CD8-positive, alpha-beta memory T cell (primary cell): ENCODE measurements at regions not wholly inside any gene's neighbourhood (a gene's known extent, or its start where the extent isn't known, plus 50 kb on each side); places are given as distances from the start of the nearest gene placed in this dataset.

Experiments used
- CTCF ChIA-PET: fragments of 350-600 bp; sonication (Branson Sonifier 250); formaldehyde crosslinking; loops from one replicate; lab custom pipeline; 2021; ENCODE audit warnings: antibody characterized with exemption; lab: Charles Lee
- POLR2A ChIA-PET: fragments of 350-600 bp; sonication (Branson Sonifier 250); formaldehyde crosslinking; loops from one replicate; lab custom pipeline; 2021; ENCODE audit warnings: antibody characterized with exemption; lab: Charles Lee
- DNase-seq, 5 donors: peaks; one replicate each; pipeline versions ENCODE4 v3.0.0 to v3.0.0-alpha.2; 2020 to 2022; ENCODE audit warnings: mixed read lengths in 1 of 5
- H3K27ac ChIP-seq: one replicate; pipeline ENCODE4 v1.7.0; 2013; ENCODE audit warnings: low read depth, mild to moderate bottlenecking, low read length, moderate library complexity
- H3K27me3 ChIP-seq: 2 replicates; pipeline ENCODE4 v1.7.0; 2013; ENCODE audit warnings: low read length, mild to moderate bottlenecking; ENCODE audit not compliant: insufficient read depth, poor library complexity, severe bottlenecking
- H3K36me3 ChIP-seq: 2 replicates; pipeline ENCODE4 v1.7.0; 2013; ENCODE audit warnings: mild to moderate bottlenecking, low read length, moderate library complexity; ENCODE audit not compliant: insufficient read depth
- H3K4me1 ChIP-seq: 2 replicates; pipeline ENCODE4 v1.7.0; 2013; ENCODE audit warnings: mild to moderate bottlenecking, low read length, moderate library complexity; ENCODE audit not compliant: insufficient read depth
- H3K4me3 ChIP-seq: 2 replicates; pipeline ENCODE4 v1.7.0; 2013; ENCODE audit warnings: mild to moderate bottlenecking, low read length
- H3K9me3 ChIP-seq: 2 replicates; pipeline ENCODE4 v1.7.0; 2013; ENCODE audit warnings: mild to moderate bottlenecking, low read length
- H3K27ac Mint-ChIP-seq, 8 donors: one replicate each; pipeline ENCODE4 v1.8.0; 2020 to 2021; ENCODE audit warnings: mixed read lengths in 8 of 8, mild to moderate bottlenecking in 6 of 8, inconsistent platforms in 3 of 8, moderate library complexity in 3 of 8
- H3K27me3 Mint-ChIP-seq, 2 donors: one replicate each; pipeline ENCODE4 v1.8.0; 2020 to 2021; ENCODE audit warnings: mixed read lengths in 2 of 2, mild to moderate bottlenecking in 1 of 2, moderate library complexity in 1 of 2
- H3K36me3 Mint-ChIP-seq, 3 donors: one replicate each; pipeline ENCODE4 v1.8.0; 2020 to 2021; ENCODE audit warnings: mixed read lengths in 3 of 3, inconsistent platforms in 1 of 3, mild to moderate bottlenecking in 1 of 3
- H3K4me1 Mint-ChIP-seq, 3 donors: one replicate each; pipeline ENCODE4 v1.8.0; 2020 to 2021; ENCODE audit warnings: mixed read lengths in 3 of 3, inconsistent platforms in 1 of 3, mild to moderate bottlenecking in 1 of 3
- H3K4me3 Mint-ChIP-seq, 7 donors: one replicate each; pipeline ENCODE4 v1.8.0; 2020 to 2021; ENCODE audit warnings: mixed read lengths in 7 of 7, mild to moderate bottlenecking in 6 of 7, moderate library complexity in 4 of 7, inconsistent platforms in 2 of 7
- H3K9me3 Mint-ChIP-seq, 5 donors: one replicate each; pipeline ENCODE4 v1.8.0; 2020 to 2022; ENCODE audit warnings: mixed read lengths in 5 of 5, mild to moderate bottlenecking in 3 of 5, moderate library complexity in 2 of 5, inconsistent platforms in 1 of 5

GRCh38 chr7:25664593-25664992 is 436.3 kb upstream of the NPVF start:
- DNase-seq = no peak
- Mint-ChIP-seq H3K9me3 (peaks cover 0 to 3% (median 0%) of the 10 kb centered on the region in 5 donors), H3K27me3 (peaks cover 1 to 30% of the 10 kb centered on the region in 2 donors), H3K36me3 (no peaks in the 10 kb centered on the region), H3K4me1 (no peaks in the 10 kb centered on the region), H3K27ac (no peak overlapping the region), H3K4me3 (no peak overlapping the region)
- Histone ChIP-seq H3K9me3 (no peaks in the 10 kb centered on the region), H3K27me3 (no peaks in the 10 kb centered on the region), H3K27ac (no peak overlapping the region), H3K4me3 (no peak overlapping the region), H3K36me3 (no peaks in the 10 kb centered on the region), H3K4me1 (no peaks in the 10 kb centered on the region)
- ChIA-PET POLR2A (no interaction called here), CTCF (no interaction called here)

- ChIA-PET CTCF (no interaction called here), POLR2A (no interaction called here)
- no peak for DNase-seq
- Mint-ChIP-seq H3K27me3 (peaks cover 2 to 30% of the 10 kb centered on the region in 2 donors), H3K36me3 (no peaks in the 10 kb centered on the region), H3K27ac (no peak overlapping the region), H3K4me3 (no peak overlapping the region), H3K9me3 (no peaks in the 10 kb centered on the region), H3K4me1 (no peaks in the 10 kb centered on the region)
- H3K27me3 ChIP-seq = no peaks in the 10 kb centered on the region
- H3K36me3 ChIP-seq = no peaks in the 10 kb centered on the region
- no peak overlapping the region for H3K27ac ChIP-seq
- H3K4me1 ChIP-seq = no peaks in the 10 kb centered on the region
- H3K4me3 ChIP-seq = no peak overlapping the region
- no peaks in the 10 kb centered on the region for H3K9me3 ChIP-seq
Observed at GRCh38 chr7:25665374-25665773, 437.1 kb upstream of the NPVF start.

GRCh38 chr7:25665903-25666670 is 437.8 kb upstream of the NPVF start:
- Mint-ChIP-seq H3K4me1 (no peaks in the 10 kb centered on the region), H3K27me3 (peaks cover 4 to 32% of the 10 kb centered on the region in 2 donors), H3K4me3 (no peak overlapping the region), H3K9me3 (no peaks in the 10 kb centered on the region), H3K36me3 (no peaks in the 10 kb centered on the region), H3K27ac (no peak overlapping the region)
- H3K4me3 ChIP-seq = no peak overlapping the region
- no peaks in the 10 kb centered on the region for H3K9me3 ChIP-seq
- H3K27me3 ChIP-seq = no peaks in the 10 kb centered on the region
- H3K4me1 ChIP-seq = no peaks in the 10 kb centered on the region
- POLR2A ChIA-PET = no interaction called here
- H3K27ac ChIP-seq = no peak overlapping the region
- CTCF ChIA-PET = no interaction called here
- no peak for DNase-seq
- H3K36me3 ChIP-seq = no peaks in the 10 kb centered on the region

- CTCF ChIA-PET = no interaction called here
- Mint-ChIP-seq H3K36me3 (no peaks in the 10 kb centered on the region), H3K27ac (no peak overlapping the region), H3K4me3 (no peak overlapping the region), H3K9me3 (no peaks in the 10 kb centered on the region), H3K27me3 (peaks cover 4 to 32% of the 10 kb centered on the region in 2 donors), H3K4me1 (no peaks in the 10 kb centered on the region)
- no peaks in the 10 kb centered on the region for H3K4me1 ChIP-seq
- no peak overlapping the region for H3K4me3 ChIP-seq
- H3K27ac ChIP-seq = no peak overlapping the region
- POLR2A ChIA-PET = no interaction called here
- no peaks in the 10 kb centered on the region for H3K9me3 ChIP-seq
- DNase-seq = no peak
- H3K36me3 ChIP-seq = no peaks in the 10 kb centered on the region
- no peaks in the 10 kb centered on the region for H3K27me3 ChIP-seq
Observed at GRCh38 chr7:25666671-25667060, 438.4 kb upstream of the NPVF start.

- H3K27ac Mint-ChIP-seq = no peak overlapping the region
- Histone ChIP-seq H3K4me3 (no peak overlapping the region), H3K36me3 (no peaks in the 10 kb centered on the region), H3K27me3 (no peaks in the 10 kb centered on the region), H3K9me3 (no peaks in the 10 kb centered on the region), H3K27ac (no peak overlapping the region), H3K4me1 (no peaks in the 10 kb centered on the region)
- no peak for DNase-seq
- no peaks in the 10 kb centered on the region for H3K4me1 Mint-ChIP-seq
- POLR2A ChIA-PET = no interaction called here
- peaks cover 3 to 28% of the 10 kb centered on the region in 2 donors for H3K27me3 Mint-ChIP-seq
- no peak overlapping the region for H3K4me3 Mint-ChIP-seq
- no peaks in the 10 kb centered on the region for H3K9me3 Mint-ChIP-seq
- CTCF ChIA-PET = no interaction called here
- H3K36me3 Mint-ChIP-seq = no peaks in the 10 kb centered on the region
Observed at GRCh38 chr7:25669281-25669781, 441.0 kb upstream of the NPVF start.

GRCh38 chr7:25669961-25670841 is 441.9 kb upstream of the NPVF start:
- H3K4me1 Mint-ChIP-seq = no peaks in the 10 kb centered on the region
- no peaks in the 10 kb centered on the region for H3K4me1 ChIP-seq
- no peak overlapping the region for H3K4me3 Mint-ChIP-seq
- no peaks in the 10 kb centered on the region for H3K36me3 ChIP-seq
- H3K4me3 ChIP-seq = no peak overlapping the region
- H3K9me3 ChIP-seq = no peaks in the 10 kb centered on the region
- no peak overlapping the region for H3K27ac Mint-ChIP-seq
- peaks cover 4 to 23% of the 10 kb centered on the region in 2 donors for H3K27me3 Mint-ChIP-seq
- DNase-seq = no peak
- no peaks in the 10 kb centered on the region for H3K27me3 ChIP-seq
- no peak overlapping the region for H3K27ac ChIP-seq
- ChIA-PET POLR2A (no interaction called here), CTCF (no interaction called here)
- H3K36me3 Mint-ChIP-seq = no peaks in the 10 kb centered on the region
- H3K9me3 Mint-ChIP-seq = no peaks in the 10 kb centered on the region

GRCh38 chr7:25671111-25671510 is 442.8 kb upstream of the NPVF start:
- ChIA-PET POLR2A (no interaction called here), CTCF (no interaction called here)
- no peaks in the 10 kb centered on the region for H3K9me3 Mint-ChIP-seq
- H3K27me3 ChIP-seq = no peaks in the 10 kb centered on the region
- no peaks in the 10 kb centered on the region for H3K4me1 Mint-ChIP-seq
- no peaks in the 10 kb centered on the region for H3K9me3 ChIP-seq
- no peak for DNase-seq
- no peaks in the 10 kb centered on the region for H3K36me3 ChIP-seq
- H3K4me3 ChIP-seq = no peak overlapping the region
- H3K27ac ChIP-seq = no peak overlapping the region
- no peak overlapping the region for H3K4me3 Mint-ChIP-seq
- H3K4me1 ChIP-seq = no peaks in the 10 kb centered on the region
- H3K27me3 Mint-ChIP-seq = peaks cover 4 to 17% of the 10 kb centered on the region in 2 donors
- H3K27ac Mint-ChIP-seq = no peak overlapping the region
- no peaks in the 10 kb centered on the region for H3K36me3 Mint-ChIP-seq

GRCh38 chr7:25672496-25672895 is 444.2 kb upstream of the NPVF start:
- H3K27me3 Mint-ChIP-seq = peaks cover 4 to 11% of the 10 kb centered on the region in 2 donors
- H3K27ac ChIP-seq = no peak overlapping the region
- H3K36me3 ChIP-seq = no peaks in the 10 kb centered on the region
- no peak overlapping the region for H3K4me3 Mint-ChIP-seq
- no peak overlapping the region for H3K4me3 ChIP-seq
- no peaks in the 10 kb centered on the region for H3K4me1 ChIP-seq
- H3K9me3 Mint-ChIP-seq = no peaks in the 10 kb centered on the region
- H3K36me3 Mint-ChIP-seq = no peaks in the 10 kb centered on the region
- H3K27me3 ChIP-seq = no peaks in the 10 kb centered on the region
- H3K9me3 ChIP-seq = no peaks in the 10 kb centered on the region
- ChIA-PET POLR2A (no interaction called here), CTCF (no interaction called here)
- no peaks in the 10 kb centered on the region for H3K4me1 Mint-ChIP-seq
- no peak overlapping the region for H3K27ac Mint-ChIP-seq
- no peak for DNase-seq
